Heart right ventricle (tissue), 16 donors: ENCODE measurements at regions not wholly inside any gene's neighbourhood (a gene's known extent, or its start where the extent isn't known, plus 50 kb on each side); places are given as distances from the start of the nearest gene placed in this dataset.

Experiments used
- ATAC-seq, 8 donors: fragments of 200-7000 bp; cut with Tn5 transposase; one replicate each; pipeline ENCODE4 v1.9.1; 2020; ENCODE audit warnings: mild to moderate bottlenecking in 8 of 8, moderate library complexity in 8 of 8, moderate number of reproducible peaks in 1 of 8
- DNase-seq, 2 donors: peaks; one replicate each; pipeline ENCODE4 v3.0.0-alpha.2; 2020
- H3K27ac ChIP-seq, 10 donors: fragments of 200-600 bp; sonication (generic) in 2 of 10; one replicate each; pipeline versions ENCODE4 v1.5.0 to v1.8.0; 2020 to 2022; ENCODE audit warnings: mild to moderate bottlenecking in 3 of 10
- H3K27me3 ChIP-seq, 7 donors: fragments of 200-600 bp; one replicate each; pipeline ENCODE4 v1.8.0; 2021 to 2022; ENCODE audit warnings: mild to moderate bottlenecking in 2 of 7
- H3K36me3 ChIP-seq, 9 donors: fragments of 200-600 bp; sonication (generic) in 1 of 9; one replicate each; pipeline versions ENCODE4 v1.5.0 to v1.8.0; 2020 to 2022; ENCODE audit warnings: mild to moderate bottlenecking in 2 of 9
- H3K4me1 ChIP-seq, 9 donors: fragments of 200-600 bp; sonication (generic) in 1 of 9; one replicate each; pipeline versions ENCODE4 v1.5.0 to v1.8.0; 2020 to 2022; ENCODE audit warnings: mild to moderate bottlenecking in 4 of 9
- H3K4me3 ChIP-seq, 10 donors: fragments of 200-600 bp; sonication (generic) in 2 of 10; one replicate each; pipeline versions ENCODE4 v1.5.0 to v1.8.0; 2020 to 2022; ENCODE audit warnings: mild to moderate bottlenecking in 7 of 10, moderate library complexity in 2 of 10
- H3K9me3 ChIP-seq, 11 donors: fragments of 200-600 bp in 10 of 11; sonication (generic) in 2 of 11; one replicate each; pipeline versions ENCODE4 v1.5.0 to v1.8.0; 2013 to 2022; ENCODE audit warnings: mild to moderate bottlenecking in 2 of 11, control low read depth in 1 of 11, moderate library complexity in 1 of 11
- WGBS, 2 donors: extraction: QIAGEN DNeasy Blood & Tissue Kit; methylation state at CpG; one replicate each; pipeline ENCODE4 v1.1.7; 2013; ENCODE audit warnings: inconsistent platforms in 1 of 2; 5-methylcytosine and 5-hydroxymethylcytosine counted together
- intact Hi-C, 10 donors: fragments of 100-400 bp; cut with DNase I; formaldehyde crosslinking; loops; one replicate each; pipeline versions ENCODE4 v1.11.1 to v1.14.2; 2022
- TF ChIP-seq, protein P1 (sequence below), 9 donors: fragments of 200-600 bp; sonication (generic) in 2 of 9; IDR thresholded peaks; one replicate each; pipeline versions ENCODE4 v1.5.0 to v1.8.0; 2021 to 2022; ENCODE audit warnings: antibody characterized with exemption in 9 of 9, mild to moderate bottlenecking in 5 of 9, moderate library complexity in 1 of 9
- donor health status: Arrhythmogenic right ventricular cardiomyopathy.
- donor health status: ischemic (EF 13 %, LVEDD 7.1; RV severe dilation, severe dysfunction).
- donor health status: healthy with polysubstance abuse.
- donor health status: DM: no; HTN: yes; CAD: no.
- donor health status: DM: no; HTN: no; CAD: no.
- donor health status: ischemic (EF 25% LVEDD 6.9; RV normal size, moderate dysfunction).
- donor health status: ischemic (EF 25% LVEDD 5.7; RV mildly dilated, moderate dysfunction).
- donor health status: healthy.
- donor health status: DM: yes; HTN: yes; CAD: no.
- donor health status: Ischemic cardiomyopathy.
- donor health status: ischemic (EF 35%, LVEDD 5.7; RV mildly dilated, moderate dysfunction).
- donor health status: nonischemic (EF 11% LVEDD 7.7; RV severe dilation, severe dysfunction).
- donor health status: DM: yes; HTN: yes; CAD: no.
- donor health status: PGD.
- donor health status: ischemic (EF 29% LVEDD 5.4; RV normal size, mild dysfunction).
- donor health status: nonischemic (EF 23%, LVEDD 6.1; RV moderate dilation, normal function).

DNA sequence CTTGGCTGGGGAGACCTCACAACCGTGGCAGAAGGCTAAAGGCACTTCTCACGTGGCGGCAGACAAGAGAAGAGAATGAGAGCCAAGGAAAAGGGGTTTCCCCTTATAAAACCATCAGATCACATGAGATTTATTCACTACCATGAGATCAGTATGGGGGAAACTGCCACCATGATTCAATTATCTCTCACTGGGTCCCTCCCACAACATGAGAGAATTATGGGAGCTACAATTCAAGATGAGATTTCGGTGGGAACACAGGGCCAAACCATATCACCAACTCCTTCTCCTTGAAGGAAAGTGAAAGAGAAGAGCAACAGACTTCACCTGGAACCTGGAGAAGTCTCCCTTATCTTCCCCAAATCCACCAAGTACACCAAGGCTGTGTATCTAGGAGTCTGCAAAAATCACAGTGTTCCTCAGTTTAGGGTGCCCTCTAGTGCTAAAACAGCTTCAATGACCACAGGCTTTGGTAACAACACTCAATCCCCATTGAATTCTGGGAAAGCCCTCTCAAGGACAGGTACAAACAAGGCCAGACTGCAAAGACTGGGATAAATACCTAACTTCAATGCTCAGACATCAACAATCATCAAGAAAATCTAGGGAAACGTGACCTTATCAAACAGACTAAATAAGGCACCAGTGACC is 148.8 kb upstream of the SRD5A2 start:
- 67 to 77% methylated on average over 5 of the region's 5 CpGs for WGBS, 2 donors
- intact Hi-C loops, result no loop called here
- Histone ChIP-seq H3K36me3 (no peaks in the 10 kb centered on the region), H3K27me3 (no peaks in the 10 kb centered on the region), H3K4me1 (no peaks in the 10 kb centered on the region), H3K4me3 (no peak overlapping the region), H3K27ac (no peak overlapping the region), H3K9me3 (peaks cover 0 to 25% (median 3%) of the 10 kb centered on the region in 11 donors)
- ATAC-seq, result no peak
- TF ChIP-seq, protein P1, sequence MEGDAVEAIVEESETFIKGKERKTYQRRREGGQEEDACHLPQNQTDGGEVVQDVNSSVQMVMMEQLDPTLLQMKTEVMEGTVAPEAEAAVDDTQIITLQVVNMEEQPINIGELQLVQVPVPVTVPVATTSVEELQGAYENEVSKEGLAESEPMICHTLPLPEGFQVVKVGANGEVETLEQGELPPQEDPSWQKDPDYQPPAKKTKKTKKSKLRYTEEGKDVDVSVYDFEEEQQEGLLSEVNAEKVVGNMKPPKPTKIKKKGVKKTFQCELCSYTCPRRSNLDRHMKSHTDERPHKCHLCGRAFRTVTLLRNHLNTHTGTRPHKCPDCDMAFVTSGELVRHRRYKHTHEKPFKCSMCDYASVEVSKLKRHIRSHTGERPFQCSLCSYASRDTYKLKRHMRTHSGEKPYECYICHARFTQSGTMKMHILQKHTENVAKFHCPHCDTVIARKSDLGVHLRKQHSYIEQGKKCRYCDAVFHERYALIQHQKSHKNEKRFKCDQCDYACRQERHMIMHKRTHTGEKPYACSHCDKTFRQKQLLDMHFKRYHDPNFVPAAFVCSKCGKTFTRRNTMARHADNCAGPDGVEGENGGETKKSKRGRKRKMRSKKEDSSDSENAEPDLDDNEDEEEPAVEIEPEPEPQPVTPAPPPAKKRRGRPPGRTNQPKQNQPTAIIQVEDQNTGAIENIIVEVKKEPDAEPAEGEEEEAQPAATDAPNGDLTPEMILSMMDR (IDR thresholded peaks at IDR 0.05), result peak in 2 of 9 donors; percentile 9 to 30
- no peak for DNase-seq

DNA sequence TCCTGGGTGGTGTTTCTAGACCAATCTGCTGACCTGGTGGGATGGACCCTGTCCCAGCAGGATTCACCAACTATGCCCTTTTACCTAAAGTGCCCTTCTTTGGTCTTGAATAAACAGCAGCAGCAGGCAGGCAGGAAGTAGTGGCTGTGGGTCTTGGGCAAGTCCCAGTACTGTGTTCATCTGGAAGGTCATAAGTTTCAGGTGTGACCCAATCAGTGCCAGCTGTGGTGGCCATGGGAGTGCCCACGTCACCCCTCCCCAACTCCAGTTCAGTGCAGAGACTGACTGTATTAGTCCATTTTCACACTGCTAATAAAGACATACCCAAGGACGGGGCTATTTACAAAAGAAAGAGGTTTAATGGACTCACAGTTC is 148.3 kb upstream of the SRD5A2 start:
- WGBS, 2 donors, result 71 to 77% methylated on average over 2 of the region's 2 CpGs
- no peak for DNase-seq
- ATAC-seq, result no peak

DNA sequence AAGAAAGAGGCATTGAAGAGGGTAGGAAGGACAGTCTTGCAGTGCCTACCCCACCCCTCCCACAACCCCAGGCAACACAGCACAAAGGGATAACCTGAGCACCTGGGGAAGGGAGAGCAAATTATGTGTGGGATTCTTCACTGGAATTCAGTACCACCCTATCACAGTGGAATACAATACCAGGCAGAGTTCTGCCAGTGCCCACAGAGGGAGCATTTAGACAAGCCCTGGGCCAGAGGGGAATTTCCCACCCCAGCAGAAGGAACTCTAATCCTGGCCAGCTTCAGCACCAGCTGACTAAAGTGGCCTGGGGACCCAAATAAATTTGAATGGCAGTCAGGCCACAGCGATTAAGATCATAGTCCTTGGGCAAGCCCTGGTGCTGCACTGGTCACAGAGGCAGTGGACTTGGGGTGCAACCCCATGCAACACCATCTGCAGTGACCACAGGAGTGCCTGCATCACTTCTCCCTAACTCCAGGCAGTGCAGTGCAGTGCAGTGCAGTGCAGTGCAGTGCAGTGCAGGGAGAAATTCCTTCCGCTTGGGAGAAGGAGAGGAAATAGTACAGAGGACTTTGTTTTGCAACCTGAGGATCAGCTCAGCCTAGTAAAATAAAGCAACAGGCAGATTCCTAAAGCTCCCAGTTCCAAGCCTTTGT is 147.8 kb upstream of the SRD5A2 start:
- H3K4me3 ChIP-seq, result no peak overlapping the region
- no peaks in the 10 kb centered on the region for H3K36me3 ChIP-seq
- H3K9me3 ChIP-seq, result peaks cover 0 to 25% (median 3%) of the 10 kb centered on the region in 11 donors
- TF ChIP-seq, protein P1 (IDR thresholded peaks at IDR 0.05), result no peak
- H3K4me1 ChIP-seq, result no peaks in the 10 kb centered on the region
- no peaks in the 10 kb centered on the region for H3K27me3 ChIP-seq
- no peak for ATAC-seq
- intact Hi-C loops, result no loop called here
- 84 to 89% methylated on average over 2 of the region's 2 CpGs for WGBS, 2 donors
- no peak for DNase-seq
- no peak overlapping the region for H3K27ac ChIP-seq

More for the DNA sequence above, 148.3 kb upstream of the SRD5A2 start:
- Histone ChIP-seq H3K9me3 (peaks cover 0 to 25% (median 3%) of the 10 kb centered on the region in 11 donors), H3K4me3 (no peak overlapping the region), H3K4me1 (no peaks in the 10 kb centered on the region), H3K27me3 (no peaks in the 10 kb centered on the region), H3K36me3 (no peaks in the 10 kb centered on the region), H3K27ac (no peak overlapping the region)
- TF ChIP-seq, protein P1 (IDR thresholded peaks at IDR 0.05), result no peak
- intact Hi-C loops, result no loop called here

DNA sequence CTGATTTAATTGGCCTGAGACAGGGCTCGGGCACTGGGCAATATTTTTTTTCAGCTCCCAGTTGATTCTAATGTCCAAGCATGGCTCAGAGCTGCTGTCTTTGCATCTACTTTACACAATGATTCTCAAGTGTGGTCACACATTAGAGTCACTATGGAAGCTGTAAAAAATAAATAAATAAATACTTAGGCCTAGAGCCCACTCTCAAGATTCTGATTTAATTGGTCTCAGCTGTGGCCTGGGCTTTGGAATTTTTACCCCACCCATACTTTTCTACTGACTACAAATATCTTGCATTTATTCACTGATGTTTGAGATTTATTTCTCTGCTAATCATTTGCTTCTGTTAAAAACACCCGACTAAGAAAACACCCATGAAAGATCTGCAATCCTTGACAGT is 145.7 kb upstream of the SRD5A2 start:
- no peaks in the 10 kb centered on the region for H3K4me1 ChIP-seq
- intact Hi-C loops, result no loop called here
- H3K27ac ChIP-seq, result no peak overlapping the region
- ATAC-seq (no peak), DNase-seq (no peak)
- WGBS, 2 donors, result 89 to 94% methylated on average over 2 of the region's 2 CpGs
- peaks cover 0 to 28% (median 0%) of the 10 kb centered on the region in 11 donors for H3K9me3 ChIP-seq
- TF ChIP-seq, protein P1 (IDR thresholded peaks at IDR 0.05), result no peak
- H3K4me3 ChIP-seq, result no peak overlapping the region
- no peaks in the 10 kb centered on the region for H3K36me3 ChIP-seq
- H3K27me3 ChIP-seq, result no peaks in the 10 kb centered on the region
